Fibroblast of skin of back (primary cell): ENCODE measurements at regions not wholly inside any gene's neighbourhood (a gene's known extent, or its start where the extent isn't known, plus 50 kb on each side); places are given as distances from the start of the nearest gene placed in this dataset.
"Not testable (repeated sequence)": the region's sequence is repeated elsewhere in the genome, so short reads cannot be mapped to it uniquely, and the experiment has no call there.

Experiments used
- DNase-seq: peaks from one replicate; pipeline ENCODE4 v3.0.0-alpha.2; 2013

GRCh38 chrX:7638078-7638710 is 204.8 kb upstream of the VCX start:
- DNase-seq: no peak

GRCh38 chrX:7637066-7637465 is 205.9 kb upstream of the VCX start:
- no peak for DNase-seq

GRCh38 chrX:7635604-7636003 is 207.4 kb upstream of the VCX start:
- no peak for DNase-seq

- DNase-seq: no peak
Observed at GRCh38 chrX:7620560-7620959, 222.4 kb upstream of the VCX start.

GRCh38 chrX:7617994-7618393 is 225.0 kb upstream of the VCX start:
- DNase-seq: no peak

GRCh38 chrX:7614616-7615015 is 228.4 kb upstream of the VCX start:
- DNase-seq: no peak

GRCh38 chrX:7608625-7609024 is 234.3 kb upstream of the VCX start:
- not testable (repeated sequence) for DNase-seq

- DNase-seq: no peak
Observed at GRCh38 chrX:7606039-7606652, 236.8 kb upstream of the VCX start.

DNA sequence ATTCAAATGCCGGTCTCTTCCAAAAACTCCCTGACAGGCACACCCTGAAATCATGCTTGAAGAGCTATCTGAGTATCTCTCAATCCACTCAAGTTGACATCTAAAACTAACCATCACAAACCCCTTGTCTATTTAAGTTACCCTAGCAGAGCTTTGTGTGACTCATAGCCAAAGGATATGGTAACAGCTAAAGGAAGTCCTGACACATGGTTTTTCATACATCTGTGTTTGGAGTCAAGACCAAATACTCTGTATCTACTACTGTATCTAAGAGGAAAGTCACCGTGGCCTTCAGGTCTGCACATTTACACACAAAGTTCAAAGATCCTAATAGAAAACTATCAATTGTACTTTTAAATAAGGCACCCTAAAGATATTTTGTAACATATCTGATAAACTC is 239.6 kb upstream of the VCX start:
- DNase-seq: no peak

- no peak for DNase-seq
Observed at GRCh38 chrX:7596822-7597221, 246.1 kb upstream of the VCX start.

DNA sequence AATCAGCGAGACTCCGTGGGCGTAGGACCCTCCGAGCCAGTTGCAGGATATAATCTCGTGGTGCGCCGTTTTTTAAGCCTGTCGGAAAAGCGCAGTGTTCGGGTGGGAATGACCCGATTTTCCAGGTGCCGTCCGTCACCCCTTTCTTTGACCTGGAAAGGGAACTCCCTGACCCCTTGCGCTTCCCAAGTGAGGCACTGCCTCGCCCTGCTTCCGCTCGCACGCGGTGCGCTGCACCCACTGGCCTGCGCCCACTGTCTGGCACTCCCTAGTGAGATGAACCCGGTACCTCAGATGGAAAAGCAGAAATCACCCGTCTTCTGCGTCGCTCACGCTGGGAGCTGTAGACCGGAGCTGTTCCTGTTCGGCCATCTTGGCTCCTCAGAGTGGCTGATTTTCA is 249.6 kb upstream of the VCX start:
- not testable (repeated sequence) for DNase-seq

DNA sequence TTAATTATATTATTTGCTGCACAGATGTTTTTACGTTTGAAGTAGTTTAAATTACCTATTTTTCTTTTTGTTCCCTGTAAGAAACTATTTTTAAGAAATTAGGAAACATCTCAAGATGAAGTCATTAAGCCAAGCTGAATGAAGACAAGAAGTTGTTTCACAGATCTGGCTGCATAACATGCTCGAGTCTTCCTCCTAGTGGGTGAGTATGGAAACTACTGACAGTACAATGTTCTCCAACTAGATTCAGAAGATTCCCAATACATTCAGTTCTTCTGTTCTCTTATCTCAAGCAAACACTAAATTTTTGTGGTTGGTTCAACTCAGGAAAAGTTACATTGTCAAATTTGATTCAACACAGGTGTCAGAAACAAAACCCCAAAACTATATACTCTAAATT is 256.8 kb upstream of the VCX start:
- peak; percentile 25 for DNase-seq

DNA sequence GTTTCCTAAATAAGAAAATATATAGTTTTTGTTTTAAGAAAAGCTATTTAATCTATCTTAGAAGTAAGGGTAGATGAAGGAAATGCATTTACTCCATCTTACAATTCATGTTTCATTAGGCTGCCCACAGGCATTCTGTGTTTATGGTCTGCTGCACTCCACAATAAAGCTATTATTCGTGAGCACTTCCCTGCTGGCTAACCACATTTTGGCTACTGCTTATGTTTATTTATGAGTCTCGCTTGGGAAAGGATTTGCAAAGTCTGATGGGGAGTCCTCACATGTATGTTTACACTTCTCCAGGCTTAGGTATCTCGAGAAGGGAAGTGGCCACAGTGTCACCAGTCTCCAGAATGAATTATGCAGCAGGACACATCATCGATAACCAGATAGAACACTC is 260.8 kb upstream of the VCX start:
- DNase-seq: no peak

DNA sequence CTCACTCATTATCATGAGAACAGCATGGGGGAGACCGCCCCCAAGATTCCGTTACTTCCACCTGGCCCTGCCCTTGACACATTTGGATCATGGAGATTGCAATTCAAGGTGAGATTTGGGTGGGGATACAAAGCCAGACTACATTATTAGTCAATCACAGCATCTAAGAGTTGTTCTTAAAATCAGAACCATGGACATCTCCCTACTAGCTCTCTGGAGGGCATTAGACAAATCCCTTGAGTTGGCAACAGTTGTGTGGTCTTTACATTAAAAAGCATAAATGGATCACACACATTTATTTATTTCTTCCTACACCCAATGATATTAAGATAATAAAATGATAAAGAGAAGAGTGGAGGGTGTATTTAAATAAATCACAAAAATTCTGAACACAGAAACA is 262.8 kb upstream of the VCX start:
- no peak for DNase-seq

DNA sequence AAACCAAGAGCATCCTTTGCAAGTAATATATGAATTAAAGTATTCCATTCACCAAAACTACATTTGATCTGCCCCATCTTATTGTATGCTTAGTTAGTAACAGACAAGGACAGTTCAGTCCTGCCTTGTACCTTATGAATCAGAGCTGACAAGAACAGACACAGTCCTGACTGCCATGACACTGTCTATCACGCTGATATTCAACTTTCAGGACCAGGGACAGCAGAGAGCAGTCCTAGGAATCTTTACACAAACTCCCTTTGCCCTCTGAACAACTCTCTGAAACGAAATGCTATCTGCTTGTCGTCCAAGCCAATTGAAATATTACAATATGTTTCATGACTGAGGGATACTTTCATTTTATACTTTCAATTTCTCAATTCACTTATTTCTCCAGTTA is 268.6 kb upstream of the VCX start:
- peak; percentile 34 for DNase-seq

DNA sequence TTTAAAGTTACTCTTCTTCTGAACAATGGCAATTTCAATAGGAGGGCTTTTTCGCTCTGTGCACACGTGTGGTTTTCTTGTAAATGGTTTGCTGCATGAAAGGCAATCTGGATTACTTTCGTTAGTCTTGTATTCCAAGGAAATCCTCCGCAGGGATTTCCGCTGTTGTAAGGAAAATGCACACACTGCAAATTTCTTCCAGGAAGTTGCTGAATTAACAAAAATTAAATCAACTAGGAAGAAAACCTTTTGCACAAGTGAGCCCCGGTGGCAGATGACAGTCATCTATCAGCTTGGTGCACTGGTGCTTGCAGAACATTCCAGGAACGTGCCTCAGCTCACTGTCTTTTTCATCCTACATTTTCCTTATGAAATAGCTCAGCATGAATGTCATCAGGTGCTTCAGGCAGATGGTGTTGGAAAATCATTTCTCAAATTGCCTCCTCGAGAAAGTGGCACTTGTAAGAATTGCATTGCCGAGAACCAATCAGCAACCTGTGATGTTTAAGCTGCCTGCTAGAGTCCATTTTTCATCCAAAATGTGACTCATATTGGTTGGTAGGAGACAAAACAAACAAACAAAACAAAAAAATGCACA is 272.4 kb upstream of the VCX start:
- DNase-seq: no peak

DNA sequence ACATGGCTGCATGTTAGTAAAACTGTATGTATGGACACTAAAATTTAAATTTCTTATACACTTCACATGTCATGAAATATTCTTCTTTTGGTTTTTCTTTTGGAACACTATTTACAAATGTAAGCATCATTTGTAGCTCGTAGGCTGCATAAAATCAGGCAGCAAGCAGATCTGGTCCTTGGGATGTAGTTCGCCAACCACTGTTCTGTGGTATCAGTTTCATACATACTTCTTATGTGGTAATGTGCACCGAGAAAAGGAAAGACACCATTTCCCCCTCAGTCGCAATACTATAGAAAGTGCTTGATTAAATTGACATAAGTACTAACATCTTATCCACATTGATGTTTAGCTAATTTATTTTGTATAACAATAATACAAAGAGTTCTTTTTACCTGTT is 274.4 kb upstream of the VCX start:
- DNase-seq: no peak

- DNase-seq: no peak
Observed at GRCh38 chrX:7568130-7568529, 274.8 kb upstream of the VCX start.

DNA sequence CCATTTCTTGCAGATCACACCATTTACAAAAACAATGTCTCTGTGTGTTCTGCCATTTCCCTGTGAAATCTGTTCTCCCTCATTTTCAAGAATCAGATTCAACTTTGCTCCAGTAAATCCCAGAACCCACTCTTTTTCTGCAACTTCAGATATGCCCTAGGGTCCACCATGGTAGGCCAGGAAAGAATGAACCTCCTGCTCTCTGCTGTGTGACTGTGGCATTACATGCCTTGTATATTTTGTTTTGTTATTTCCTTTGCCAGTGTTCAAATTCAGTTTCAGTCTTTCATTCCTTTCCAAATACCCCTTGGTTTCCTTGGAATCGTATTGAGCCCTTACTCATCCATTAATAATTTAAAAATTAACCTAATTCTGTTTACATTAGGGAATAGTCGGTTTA is 290.2 kb upstream of the VCX start:
- no peak for DNase-seq

- no peak for DNase-seq
Observed at GRCh38 chrX:7546551-7547080, 296.4 kb upstream of the VCX start.

DNA sequence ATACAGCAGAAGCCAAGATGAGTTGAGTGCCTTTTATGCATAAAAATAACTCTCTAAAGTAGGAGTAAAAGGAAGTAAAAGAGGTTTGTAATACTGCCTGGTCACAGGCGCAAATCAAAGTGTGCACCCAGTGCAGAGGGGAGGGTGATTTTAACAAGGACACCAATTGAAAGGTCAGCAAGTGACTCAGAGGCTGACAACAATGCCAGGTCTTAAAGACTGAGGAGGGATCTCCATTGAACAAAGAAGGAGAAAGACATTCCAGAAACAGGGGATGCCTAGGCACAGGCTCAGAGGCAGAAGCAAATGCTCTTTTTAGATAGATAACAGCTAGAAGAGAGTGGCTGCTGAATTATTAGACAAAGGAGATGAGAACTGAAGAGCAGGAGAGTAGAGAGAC is 297.4 kb upstream of the VCX start:
- no peak for DNase-seq

DNA sequence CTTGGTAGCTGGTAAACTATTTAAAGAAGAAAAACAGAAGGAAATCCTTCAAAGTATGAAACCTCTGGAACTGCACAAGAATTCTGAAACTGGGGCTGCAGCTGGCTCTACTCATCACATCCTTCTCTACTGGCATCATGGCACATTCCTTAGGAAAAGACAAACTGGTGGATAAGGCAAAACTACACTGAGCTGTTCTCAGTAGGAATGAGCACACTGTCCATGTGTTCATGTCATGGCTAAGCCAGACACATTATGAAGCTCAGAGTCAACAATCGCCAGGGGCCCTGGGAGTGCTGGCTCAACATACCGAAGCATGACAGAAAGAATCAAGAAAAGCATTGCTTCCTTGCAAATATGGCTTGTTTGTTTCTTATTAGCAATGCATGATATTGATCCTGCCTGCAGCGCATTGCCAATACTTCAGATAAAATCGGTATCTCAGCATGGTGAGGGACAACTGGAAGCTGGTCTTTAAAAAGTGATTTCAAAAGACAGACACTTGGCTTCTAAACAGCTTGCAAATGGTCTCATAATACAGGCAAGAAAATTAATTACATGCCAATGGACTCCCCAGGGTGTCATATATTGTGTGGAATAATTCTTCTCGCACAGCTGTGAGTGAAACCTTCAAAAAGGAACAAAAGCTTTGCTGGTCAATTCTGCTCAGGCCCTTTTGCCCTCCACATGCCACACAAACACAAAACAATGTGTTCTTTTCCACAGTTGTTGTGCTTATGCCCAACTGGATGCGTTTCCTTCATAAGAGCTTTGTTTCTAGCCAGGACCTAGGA is 300.2 kb upstream of the VCX start:
- no peak for DNase-seq

- DNase-seq: no peak
Observed at GRCh38 chrX:7522860-7523259, 320.1 kb upstream of the VCX start.
